ENCODE measurements at regions not wholly inside any gene's neighbourhood (a gene's known extent, or its start where the extent isn't known, plus 50 kb on each side); places are given as distances from the start of the nearest gene placed in this dataset.

- no peak for DNase-seq (ENCODE audit: low read depth)
These were observed 682.8 kb downstream of the TBC1D22A start for GRCh38 chr22:47445212-47445611.

DNA sequence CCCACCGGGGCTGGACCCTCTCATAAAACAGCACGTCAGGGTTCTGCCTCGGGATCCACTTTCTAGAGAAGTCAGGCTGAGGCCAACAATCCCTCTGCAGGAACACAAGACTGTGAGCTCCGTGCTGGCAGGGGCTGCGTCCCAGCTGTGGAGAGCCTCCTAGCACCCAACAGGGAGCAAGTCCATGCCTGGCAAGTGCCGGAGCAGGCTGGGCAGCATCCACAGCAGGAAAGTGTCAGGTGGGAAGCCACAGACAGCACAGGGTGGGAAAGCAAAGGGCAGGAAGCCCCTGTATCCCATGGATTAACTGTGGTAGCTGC, 682.3 kb downstream of the TBC1D22A start:
- no peak for DNase-seq (ENCODE audit: low read depth)

GRCh38 chr22:47443836-47444745, 681.6 kb downstream of the TBC1D22A start:
- no peak for DNase-seq (ENCODE audit: low read depth)

DNA sequence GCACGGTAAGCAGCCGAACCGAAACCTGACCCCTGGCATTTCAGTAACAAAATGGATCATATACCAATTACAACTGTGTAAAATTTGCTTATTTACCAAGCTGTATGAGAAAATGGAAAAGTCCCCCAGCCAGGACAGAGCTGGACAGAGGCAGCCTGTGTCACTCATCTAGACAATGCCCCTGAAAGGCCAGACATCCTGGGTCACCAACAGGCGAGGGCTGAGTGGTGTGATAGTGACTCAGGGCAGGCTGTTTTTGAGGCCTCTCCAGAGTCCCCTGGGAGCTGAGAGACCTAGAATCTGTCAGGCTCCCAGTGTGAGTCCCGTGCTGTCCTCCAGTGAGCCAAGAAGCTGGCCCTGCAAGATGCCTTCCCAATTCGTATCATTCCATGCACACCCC, 680.4 kb downstream of the TBC1D22A start:
- DNase-seq (ENCODE audit: low read depth): no peak

- no peak for DNase-seq (ENCODE audit: low read depth)
These were observed 677.3 kb downstream of the TBC1D22A start for GRCh38 chr22:47439643-47440265.

- DNase-seq (ENCODE audit: low read depth): no peak
These were observed 675.2 kb downstream of the TBC1D22A start for GRCh38 chr22:47437636-47438035.

DNA sequence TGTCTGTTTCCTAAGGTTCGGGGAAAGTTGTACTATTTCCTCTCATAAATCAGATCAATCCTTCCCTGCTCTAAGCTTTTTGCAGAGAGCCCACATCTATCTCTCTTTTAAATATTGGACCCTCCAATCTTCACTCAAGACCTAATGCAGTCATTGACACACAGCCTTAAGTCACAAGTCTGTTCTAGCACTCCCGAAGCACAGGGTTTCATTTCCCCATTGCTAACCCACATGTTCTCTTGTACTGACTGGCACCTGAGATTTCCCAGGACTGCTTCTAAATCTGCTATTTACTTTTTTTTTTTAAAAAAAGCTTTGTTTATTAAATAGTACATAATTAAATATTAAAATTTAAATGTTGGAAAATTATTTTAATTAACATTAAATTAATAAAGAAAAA, 674.7 kb downstream of the TBC1D22A start:
- no peak for DNase-seq (ENCODE audit: low read depth)

DNA sequence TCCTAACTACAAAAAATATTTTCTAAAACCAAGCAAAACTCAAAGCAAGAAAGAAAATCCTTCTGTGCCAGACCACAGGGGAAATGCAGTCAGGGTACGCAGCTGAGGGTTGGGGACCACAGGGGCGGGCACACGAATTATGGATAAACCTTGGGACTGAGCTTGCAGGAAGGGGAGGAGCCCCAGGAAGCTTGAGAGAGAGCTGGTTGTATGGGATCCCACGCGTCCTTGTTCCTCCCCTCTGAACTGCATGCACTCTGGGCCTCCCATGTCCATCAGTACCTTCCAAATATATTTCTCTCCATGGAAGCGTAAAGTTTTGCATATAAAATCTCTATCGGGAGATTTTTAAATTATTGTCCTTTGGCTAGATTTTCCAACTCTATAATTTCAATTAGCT, 673.4 kb downstream of the TBC1D22A start:
- no peak for DNase-seq (ENCODE audit: low read depth)

DNA sequence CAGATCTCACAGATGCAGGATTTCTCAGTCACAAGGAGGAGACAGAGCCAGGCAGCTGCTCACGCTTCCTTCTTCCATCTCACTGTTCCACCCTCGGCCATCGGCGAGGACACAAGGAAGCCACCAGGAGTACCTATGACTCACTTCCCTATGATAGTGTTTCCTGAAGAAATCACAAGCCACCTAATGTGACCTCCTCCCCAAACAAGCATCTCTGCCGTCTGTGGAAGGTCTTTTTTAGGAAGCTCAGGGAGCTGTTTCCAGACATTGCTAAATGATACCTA, 672.7 kb downstream of the TBC1D22A start:
- DNase-seq (ENCODE audit: low read depth): no peak

DNA sequence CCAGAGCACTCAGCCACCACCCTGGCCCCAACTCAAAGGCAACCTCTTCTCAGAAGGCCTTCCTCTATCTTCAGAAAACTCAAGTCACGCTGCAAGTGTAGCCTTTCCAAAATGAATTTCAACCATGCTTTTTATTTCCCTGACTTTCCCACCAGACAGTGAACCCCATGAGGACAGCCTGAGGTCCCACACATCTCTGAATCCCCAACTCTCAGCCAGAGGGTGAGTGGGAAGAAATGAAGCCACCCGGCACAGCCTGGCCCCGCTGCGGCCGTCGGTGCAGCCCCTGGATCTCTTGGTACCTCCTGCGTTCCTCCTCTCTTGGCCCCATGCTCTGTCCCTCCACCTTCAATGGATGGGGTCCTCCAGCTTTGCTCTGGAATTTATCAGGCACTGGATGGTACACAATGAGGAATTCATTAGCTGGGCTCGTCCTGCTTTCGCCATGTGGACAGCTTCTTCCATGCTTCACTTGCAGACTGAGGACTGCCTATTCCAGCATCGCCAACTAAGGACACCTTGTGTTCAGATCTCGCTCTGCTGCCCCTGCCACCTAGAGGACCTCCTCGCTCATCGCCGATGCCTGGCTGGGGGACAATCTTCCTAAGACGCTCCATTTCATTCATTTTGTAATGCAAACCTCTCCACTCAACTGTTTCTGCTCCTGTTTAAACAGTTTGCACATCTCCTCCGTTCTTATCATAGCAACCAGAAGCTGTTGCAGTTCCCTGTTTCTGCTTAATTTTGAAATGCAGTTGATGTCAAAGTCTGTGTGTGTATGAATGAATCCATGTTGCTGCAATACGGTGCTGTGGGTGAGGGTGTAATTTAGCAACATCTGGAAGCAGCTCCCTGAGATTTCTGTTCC, 672.1 kb downstream of the TBC1D22A start:
- no peak for DNase-seq (ENCODE audit: low read depth)

- no peak for DNase-seq (ENCODE audit: low read depth)
These were observed 671.2 kb downstream of the TBC1D22A start for GRCh38 chr22:47433627-47434026.

GRCh38 chr22:47432683-47433082, 670.2 kb downstream of the TBC1D22A start:
- DNase-seq (ENCODE audit: low read depth): no peak

- DNase-seq (ENCODE audit: low read depth): no peak
These were observed 661.7 kb downstream of the TBC1D22A start for GRCh38 chr22:47423861-47424820.

DNA sequence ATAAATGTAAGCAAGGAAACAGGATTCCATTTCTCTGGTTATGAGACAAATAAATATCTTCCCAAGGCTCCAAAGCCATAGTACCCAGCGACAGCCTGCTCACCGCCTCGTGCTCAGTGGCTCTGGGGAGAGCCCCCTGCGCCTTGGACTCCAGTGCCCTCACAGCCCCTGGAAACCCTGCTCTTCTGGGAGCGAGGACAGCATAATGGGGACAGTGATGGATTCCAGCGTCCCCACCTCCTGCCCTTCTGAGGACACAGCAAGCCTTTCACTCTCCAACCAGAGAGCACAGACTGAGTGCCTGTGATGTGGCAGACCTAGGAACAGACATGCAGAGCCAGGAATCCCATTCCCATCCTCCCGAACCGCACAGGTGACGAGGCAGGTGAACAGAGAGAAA, 660.8 kb downstream of the TBC1D22A start:
- DNase-seq (ENCODE audit: low read depth): no peak

DNA sequence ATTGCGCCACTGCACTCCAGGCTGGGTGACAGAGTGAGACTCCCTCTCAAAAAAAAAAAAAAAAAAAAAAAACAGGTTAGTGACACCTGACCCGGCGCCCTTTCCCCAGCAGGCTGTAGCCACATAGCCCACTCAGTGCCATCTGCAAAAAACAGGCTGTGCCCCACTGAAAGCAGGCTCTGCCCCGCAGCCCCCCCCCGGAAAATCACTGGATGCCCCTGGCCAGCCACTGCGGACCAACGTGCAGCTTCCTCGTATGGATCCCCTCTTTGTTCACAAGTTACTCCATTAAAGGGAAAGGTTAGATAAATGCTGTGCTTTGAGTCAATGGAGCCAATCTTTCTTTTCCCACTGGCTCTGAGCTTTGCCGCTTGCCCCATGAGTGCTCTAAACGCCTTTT, 660.3 kb downstream of the TBC1D22A start:
- DNase-seq (ENCODE audit: low read depth): no peak

DNA sequence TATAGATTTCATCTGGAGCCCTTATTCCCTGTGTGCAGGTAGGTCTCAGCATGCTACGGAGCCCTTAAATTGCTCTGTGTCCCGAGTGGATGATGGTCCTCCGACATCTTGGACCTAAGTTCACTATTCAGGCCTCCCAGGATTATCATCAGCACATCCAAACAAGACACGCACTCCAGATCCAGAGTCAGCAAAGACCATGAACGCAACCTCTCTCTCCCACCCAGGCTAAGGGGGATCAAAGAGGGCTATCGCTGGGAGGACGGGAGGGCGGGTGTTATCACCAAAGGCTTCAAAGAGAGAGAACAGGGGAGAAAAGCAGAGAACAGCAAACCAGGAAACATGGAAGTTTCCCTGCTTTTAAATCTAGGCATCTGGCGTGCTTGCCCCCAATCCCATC, 659.4 kb downstream of the TBC1D22A start:
- DNase-seq (ENCODE audit: low read depth): no peak

DNA sequence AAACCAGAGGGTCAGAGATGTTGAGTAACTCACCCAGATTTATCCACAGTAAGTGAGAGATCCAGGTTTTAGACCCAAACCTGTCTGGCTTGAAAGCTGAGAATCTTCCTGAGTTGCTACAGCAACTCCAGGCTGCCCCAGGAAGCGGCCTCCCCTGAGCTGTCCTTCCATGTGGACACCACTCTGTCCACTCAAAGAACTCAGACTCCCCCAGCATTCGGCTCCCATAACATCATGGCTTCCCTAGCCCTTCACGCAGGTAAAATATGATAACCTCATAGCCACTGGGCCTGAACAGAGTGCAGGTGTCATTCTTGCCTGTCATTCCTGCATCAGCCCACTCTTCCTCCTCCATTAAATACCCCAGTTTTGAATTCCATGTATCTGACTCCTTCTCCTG, 657.8 kb downstream of the TBC1D22A start:
- DNase-seq (ENCODE audit: low read depth): no peak

- no peak for DNase-seq (ENCODE audit: low read depth)
These were observed 656.8 kb downstream of the TBC1D22A start for GRCh38 chr22:47419239-47419638.

DNA sequence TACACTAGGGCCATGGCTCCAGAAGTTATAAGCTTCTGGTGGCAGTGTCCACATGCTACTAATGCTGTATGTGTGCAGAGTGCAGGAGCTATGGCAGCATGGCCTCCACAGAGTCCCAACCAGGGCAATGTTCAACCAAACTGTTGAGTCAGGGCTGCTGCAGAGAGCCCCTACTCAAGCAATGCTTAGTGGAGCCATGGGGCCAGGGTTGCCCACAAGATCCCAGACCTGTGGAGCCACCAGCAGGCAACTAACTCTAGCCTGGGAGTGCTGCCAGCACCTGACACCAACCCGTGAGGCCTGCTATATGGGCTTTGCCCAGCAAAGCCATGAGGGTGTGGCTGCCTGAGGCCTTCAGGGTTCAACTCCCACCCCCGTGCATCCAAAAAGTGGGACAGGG, 655.2 kb downstream of the TBC1D22A start:
- no peak for DNase-seq (ENCODE audit: low read depth)

GRCh38 chr22:47411006-47411405, 648.6 kb downstream of the TBC1D22A start:
- no peak for DNase-seq (ENCODE audit: low read depth)

DNA sequence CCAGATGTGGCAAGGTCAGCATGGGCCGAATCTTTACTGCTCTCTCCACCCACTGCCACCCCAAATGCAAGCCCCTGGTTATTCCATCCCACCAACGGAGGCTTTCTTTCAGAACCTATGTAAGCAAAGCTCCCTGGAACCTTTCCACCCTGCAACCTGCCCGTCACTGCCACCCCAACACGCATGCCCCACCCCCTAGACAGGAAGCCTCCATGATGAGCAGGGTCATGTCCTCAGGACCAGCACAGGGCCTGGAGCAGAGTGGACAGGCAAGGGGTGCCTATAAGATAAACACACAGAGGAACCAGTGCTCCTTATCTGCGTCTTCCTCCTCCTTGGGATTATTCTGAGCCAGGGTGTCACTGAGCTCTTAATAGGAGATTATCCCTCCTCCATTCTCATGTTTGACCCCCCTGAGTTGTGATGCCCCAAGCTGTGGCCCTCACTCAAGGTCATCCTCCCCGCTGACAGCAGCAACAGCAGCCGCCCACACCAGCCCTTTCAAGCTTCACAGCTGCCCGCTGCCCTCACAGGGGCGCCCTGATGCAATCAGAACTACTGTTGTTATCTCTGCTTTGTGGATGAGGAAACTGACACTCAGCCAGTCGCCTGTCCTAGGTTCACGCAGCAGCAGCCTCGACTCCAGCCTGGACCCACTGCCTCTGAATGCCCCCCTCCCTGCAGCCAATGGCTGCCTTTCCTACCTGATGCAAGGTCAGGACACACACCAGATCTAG, 647.3 kb downstream of the TBC1D22A start:
- no peak for DNase-seq (ENCODE audit: low read depth)

All from GM04503 (cell line).